Left ventricle myocardium inferior (tissue), 1 donor: ENCODE measurements at regions not wholly inside any gene's neighbourhood (a gene's known extent, or its start where the extent isn't known, plus 50 kb on each side); places are given as distances from the start of the nearest gene placed in this dataset.

Experiments
- DNase-seq: peaks from one replicate; pipeline ENCODE4 v3.0.0-alpha.2; 2020
- H3K27ac ChIP-seq: fragments of 200-600 bp; replicated peaks from 2 replicates; pipeline ENCODE4 v1.8.0; 2021
- H3K27me3 ChIP-seq: fragments of 200-600 bp; 2 replicates; pipeline ENCODE4 v1.8.0; 2021; ENCODE audit warnings: low read depth
- H3K36me3 ChIP-seq: fragments of 200-600 bp; 2 replicates; pipeline ENCODE4 v1.8.0; 2021
- H3K4me1 ChIP-seq: fragments of 200-600 bp; 2 replicates; pipeline ENCODE4 v1.8.0; 2021
- H3K4me3 ChIP-seq: fragments of 200-600 bp; 2 replicates; pipeline ENCODE4 v1.8.0; 2021; ENCODE audit warnings: mild to moderate bottlenecking, moderate library complexity
- H3K9me3 ChIP-seq: fragments of 200-600 bp; replicated peaks from 2 replicates; pipeline ENCODE4 v1.8.0; 2021
- CTCF ChIP-seq: fragments of 200-600 bp; IDR thresholded peaks from 2 replicates; pipeline ENCODE4 v1.8.0; 2021; ENCODE audit warnings: antibody characterized with exemption, mild to moderate bottlenecking, borderline replicate concordance
- intact Hi-C: fragments of 100-400 bp; cut with micrococcal nuclease; formaldehyde crosslinking; loops from one replicate; pipeline ENCODE4 v1.11.0; 2022
- donor health status: DM: no; HTN: yes; CAD: no; lungs with severe emphysema.

- no peak overlapping the region for H3K4me3 ChIP-seq
- no peak for TF ChIP-seq CTCF
- no peaks in the 10 kb centered on the region for H3K9me3 ChIP-seq
- H3K36me3 ChIP-seq: no peaks in the 10 kb centered on the region
- intact Hi-C loops: no loop called here
- H3K27ac ChIP-seq: no peak overlapping the region
- no peaks in the 10 kb centered on the region for H3K27me3 ChIP-seq
- no peaks in the 10 kb centered on the region for H3K4me1 ChIP-seq
- no peak for DNase-seq
Observed at GRCh38 chr4:58809948-58810347, 1699.8 kb upstream of the IGFBP7 start.

GRCh38 chr4:58809366-58809765, 1699.2 kb upstream of the IGFBP7 start:
- H3K4me1 ChIP-seq: no peaks in the 10 kb centered on the region
- no peak for TF ChIP-seq CTCF
- intact Hi-C loops: no loop called here

GRCh38 chr4:58808817-58809216, 1698.6 kb upstream of the IGFBP7 start:
- H3K36me3 ChIP-seq: no peaks in the 10 kb centered on the region
- no peak for TF ChIP-seq CTCF
- intact Hi-C loops: no loop called here

More at GRCh38 chr4:58809366-58809765, 1699.2 kb upstream of the IGFBP7 start:
- no peak for DNase-seq
- no peaks in the 10 kb centered on the region for H3K36me3 ChIP-seq
- H3K4me3 ChIP-seq: no peak overlapping the region
- H3K9me3 ChIP-seq: no peaks in the 10 kb centered on the region
- H3K27me3 ChIP-seq: no peaks in the 10 kb centered on the region
- no peak overlapping the region for H3K27ac ChIP-seq

GRCh38 chr4:58807843-58808615, 1697.8 kb upstream of the IGFBP7 start:
- Histone ChIP-seq H3K4me3 (no peak overlapping the region), H3K27ac (no peak overlapping the region), H3K9me3 (no peaks in the 10 kb centered on the region), H3K36me3 (no peaks in the 10 kb centered on the region), H3K27me3 (no peaks in the 10 kb centered on the region), H3K4me1 (no peaks in the 10 kb centered on the region)
- no peak for TF ChIP-seq CTCF
- intact Hi-C loops: no loop called here
- DNase-seq: no peak

More at GRCh38 chr4:58808817-58809216, 1698.6 kb upstream of the IGFBP7 start:
- no peak overlapping the region for H3K27ac ChIP-seq
- H3K27me3 ChIP-seq: no peaks in the 10 kb centered on the region
- DNase-seq: no peak
- no peaks in the 10 kb centered on the region for H3K9me3 ChIP-seq
- no peaks in the 10 kb centered on the region for H3K4me1 ChIP-seq
- H3K4me3 ChIP-seq: no peak overlapping the region

- H3K4me3 ChIP-seq: no peak overlapping the region
- H3K36me3 ChIP-seq: no peaks in the 10 kb centered on the region
Observed at GRCh38 chr4:58776627-58777026, 1666.4 kb upstream of the IGFBP7 start.

More at GRCh38 chr4:58776627-58777026, 1666.4 kb upstream of the IGFBP7 start:
- no peaks in the 10 kb centered on the region for H3K27me3 ChIP-seq
- intact Hi-C loops: no loop called here
- no peak for DNase-seq
- no peak overlapping the region for H3K27ac ChIP-seq
- no peaks in the 10 kb centered on the region for H3K9me3 ChIP-seq
- H3K4me1 ChIP-seq: no peaks in the 10 kb centered on the region
- no peak for TF ChIP-seq CTCF
